H9 (cell line): ENCODE measurements at regions not wholly inside any gene's neighbourhood (a gene's known extent, or its start where the extent isn't known, plus 50 kb on each side); places are given as distances from the start of the nearest gene placed in this dataset.

Experiments used
- DNase-seq: peaks from one replicate; pipeline ENCODE4 v3.0.0-alpha.2; 2017
- H2AFZ ChIP-seq: one replicate; pipeline ENCODE4 v1.6.1; 2013; ENCODE audit warnings: mild to moderate bottlenecking, low read length, control low read depth, moderate library complexity
- H2AK5ac ChIP-seq: 2 replicates; pipeline ENCODE4 v1.6.1; 2013; ENCODE audit warnings: low read length, control low read depth, mixed read lengths; ENCODE audit not compliant: insufficient read length
- H2BK120ac ChIP-seq: one replicate; pipeline ENCODE4 v1.6.1; 2013; ENCODE audit warnings: low read depth, mild to moderate bottlenecking, low read length, control low read depth, inconsistent platforms; ENCODE audit not compliant: poor library complexity, severe bottlenecking
- H2BK12ac ChIP-seq: 2 replicates; pipeline ENCODE4 v1.6.1; 2013; ENCODE audit warnings: low read length, control low read depth, mixed read lengths, low read depth; ENCODE audit not compliant: insufficient read length
- H2BK15ac ChIP-seq: 2 replicates; pipeline ENCODE4 v1.6.1; 2013; ENCODE audit warnings: low read depth, low read length, control low read depth
- H2BK20ac ChIP-seq: one replicate; pipeline ENCODE4 v1.6.1; 2013; ENCODE audit warnings: low read depth, mild to moderate bottlenecking, low read length, control low read depth, inconsistent platforms; ENCODE audit not compliant: poor library complexity, severe bottlenecking
- H2BK5ac ChIP-seq: 2 replicates; pipeline ENCODE4 v1.6.1; 2013; ENCODE audit warnings: low read length, control low read depth, mixed read lengths; ENCODE audit not compliant: insufficient read length
- H3K14ac ChIP-seq: 2 replicates; pipeline ENCODE4 v1.6.1; 2013; ENCODE audit warnings: low read length, control low read depth; ENCODE audit not compliant: insufficient read depth
- H3K18ac ChIP-seq: 2 replicates; pipeline ENCODE4 v1.6.1; 2013; ENCODE audit warnings: low read depth, mild to moderate bottlenecking, mixed read lengths, low read length, control low read depth; ENCODE audit not compliant: insufficient read length
- H3K23ac ChIP-seq: 2 replicates; pipeline ENCODE4 v1.6.1; 2013; ENCODE audit warnings: low read length, control low read depth, mixed read lengths, low read depth; ENCODE audit not compliant: insufficient read length
- H3K23me2 ChIP-seq: 2 replicates; pipeline ENCODE4 v1.6.1; 2013; ENCODE audit warnings: low read depth, mild to moderate bottlenecking, mixed read lengths, low read length, control low read depth; ENCODE audit not compliant: insufficient read length, poor library complexity, severe bottlenecking
- H3K27ac ChIP-seq: 2 replicates; pipeline ENCODE4 v1.5.1; 2013; ENCODE audit warnings: low read length, control low read depth, mixed read lengths, low read depth; ENCODE audit not compliant: insufficient read length
- H3K27me3 ChIP-seq: 2 replicates; pipeline ENCODE4 v1.6.1; 2013; ENCODE audit warnings: low read length, control low read depth, inconsistent platforms; ENCODE audit not compliant: insufficient read depth
- H3K4ac ChIP-seq: 2 replicates; pipeline ENCODE4 v1.6.1; 2013; ENCODE audit warnings: low read depth, mild to moderate bottlenecking, control low read depth, inconsistent platforms, low read length, moderate library complexity
- H3K4me1 ChIP-seq: 2 replicates; pipeline ENCODE4 v1.6.1; 2013; ENCODE audit warnings: low read length, control low read depth, inconsistent platforms; ENCODE audit not compliant: insufficient read depth
- H3K4me2 ChIP-seq: 2 replicates; pipeline ENCODE4 v1.6.1; 2013; ENCODE audit warnings: low read length, control low read depth, mixed read lengths; ENCODE audit not compliant: insufficient read length, insufficient read depth
- H3K56ac ChIP-seq: 2 replicates; pipeline ENCODE4 v1.6.1; 2013; ENCODE audit warnings: low read depth, mild to moderate bottlenecking, mixed read lengths, low read length, control low read depth; ENCODE audit not compliant: insufficient read length
- H3K79me1 ChIP-seq: 2 replicates; pipeline ENCODE4 v1.6.1; 2013; ENCODE audit warnings: low read depth, mild to moderate bottlenecking, moderate library complexity, low read length, control low read depth, inconsistent platforms; ENCODE audit not compliant: insufficient read depth, poor library complexity, severe bottlenecking
- H3K79me2 ChIP-seq: 2 replicates; pipeline ENCODE4 v1.6.1; 2013; ENCODE audit warnings: low read length, control low read depth, inconsistent platforms; ENCODE audit not compliant: insufficient read depth
- H3K9ac ChIP-seq: 2 replicates; pipeline ENCODE4 v1.6.1; 2013; ENCODE audit warnings: low read length, control low read depth, mixed read lengths; ENCODE audit not compliant: insufficient read length; ENCODE audit errors: extremely low read depth
- H3K9me3 ChIP-seq: one replicate; pipeline ENCODE4 v1.6.1; 2013; ENCODE audit warnings: low read depth, low read length, inconsistent platforms; ENCODE audit not compliant: control insufficient read depth
- H3T11ph ChIP-seq: one replicate; pipeline ENCODE4 v1.6.1; 2013; ENCODE audit warnings: mild to moderate bottlenecking, low read length, control low read depth, inconsistent platforms
- H4K20me1 ChIP-seq: one replicate; pipeline ENCODE4 v1.6.1; 2013; ENCODE audit not compliant: control insufficient read depth, insufficient read length, insufficient read depth
- H4K5ac ChIP-seq: 2 replicates; pipeline ENCODE4 v1.6.1; 2013; ENCODE audit warnings: low read depth, mild to moderate bottlenecking, mixed read lengths, low read length, control low read depth; ENCODE audit not compliant: insufficient read length
- H4K8ac ChIP-seq: replicated peaks from 2 replicates; pipeline ENCODE4 v1.6.1; 2013; ENCODE audit warnings: low read length, control low read depth, mixed read lengths, low read depth; ENCODE audit not compliant: insufficient read length
- H4K91ac ChIP-seq: 2 replicates; pipeline ENCODE4 v1.6.1; 2013; ENCODE audit warnings: low read depth, mild to moderate bottlenecking, moderate library complexity, mixed read lengths, low read length, control low read depth; ENCODE audit not compliant: insufficient read length
- H3K27ac Mint-ChIP-seq, 3 experiments: 2 replicates in 2 of 3; 3 replicates in 1 of 3; pipeline ENCODE4 v1.8.0; 2020 to 2021; ENCODE audit warnings: mixed read lengths in 3 of 3, mild to moderate bottlenecking in 1 of 3, moderate library complexity in 1 of 3
- H3K27me3 Mint-ChIP-seq: 2 replicates; pipeline ENCODE4 v1.8.0; 2021; ENCODE audit warnings: low read depth, mild to moderate bottlenecking, moderate library complexity, mixed read lengths
- H3K36me3 Mint-ChIP-seq, 3 experiments: 2 replicates in 2 of 3; 3 replicates in 1 of 3; pipeline ENCODE4 v1.8.0; 2020 to 2021; ENCODE audit warnings: low read depth in 3 of 3, mixed read lengths in 3 of 3; ENCODE audit not compliant: insufficient read depth in 1 of 3
- H3K4me1 Mint-ChIP-seq, 2 experiments: 2 replicates each; pipeline ENCODE4 v1.8.0; 2020; ENCODE audit warnings: mixed read lengths in 2 of 2
- H3K4me3 Mint-ChIP-seq, 2 experiments: 2 replicates in 1 of 2; 3 replicates in 1 of 2; pipeline ENCODE4 v1.8.0; 2020 to 2021; ENCODE audit warnings: mild to moderate bottlenecking in 2 of 2, mixed read lengths in 2 of 2, moderate library complexity in 1 of 2
- H3K9me3 Mint-ChIP-seq, 2 experiments: 2 replicates in 1 of 2; 3 replicates in 1 of 2; pipeline ENCODE4 v1.8.0; 2020; ENCODE audit warnings: mild to moderate bottlenecking in 2 of 2, mixed read lengths in 2 of 2, moderate library complexity in 1 of 2
- CTCF ChIP-seq: fragments of 200-600 bp; sonication (generic); conservative IDR thresholded peaks from 3 replicates; pipeline ENCODE4 v1.8.0; 2021; ENCODE audit warnings: antibody characterized with exemption, mild to moderate bottlenecking
- whole genome bisulfite sequencing: extraction: QIAGEN DNeasy Blood & Tissue Kit; methylation state at CpG from one replicate; pipeline ENCODE4 v1.1.7; 2013; ENCODE audit warnings: missing lambda C conversion rate, low lambda C conversion rate, mixed read lengths; ENCODE audit not compliant: insufficient read length; ENCODE audit errors: extremely low coverage; 5-methylcytosine and 5-hydroxymethylcytosine counted together

DNA sequence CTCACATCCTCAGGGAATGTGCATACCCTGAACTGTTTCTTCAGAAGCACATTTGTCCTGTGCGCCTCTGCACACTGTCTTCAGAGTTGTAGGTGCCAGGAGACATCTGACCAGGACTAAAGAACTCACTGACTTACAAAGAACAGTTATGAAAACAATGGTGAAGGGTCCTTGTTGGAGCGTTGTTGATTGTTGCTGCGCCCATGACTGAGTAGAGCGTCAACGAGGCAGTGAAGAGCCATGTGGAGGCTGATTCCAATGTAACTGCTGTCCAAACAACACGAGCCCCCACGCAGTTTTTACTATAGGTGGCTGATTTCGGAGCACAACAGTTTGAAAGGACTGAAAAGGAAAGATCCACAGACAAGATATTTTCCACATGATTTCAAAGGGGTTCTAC is 380.3 kb downstream of the CDH26 start:
- H2BK120ac ChIP-seq: no peak overlapping the region
- no peak overlapping the region for H2AK5ac ChIP-seq
- H3K56ac ChIP-seq: no peak overlapping the region

More for the DNA sequence above, 380.3 kb downstream of the CDH26 start:
- Mint-ChIP-seq H3K27ac (no peak overlapping the region), H3K4me3 (no peak overlapping the region), H3K4me1 (no peaks in the 10 kb centered on the region), H3K27me3 (peaks cover 30% of the 10 kb centered on the region), H3K9me3 (peaks cover 5 to 29% of the 10 kb centered on the region in 2 experiments; a peak in 4 of 5 replicates), H3K36me3 (peaks cover 0 to 3% (median 2%) of the 10 kb centered on the region in 3 experiments; a peak in 4 of 7 replicates)
- no peaks in the 10 kb centered on the region for H3K4me1 ChIP-seq
- H2BK20ac ChIP-seq: no peak overlapping the region
- peaks cover 3% of the 10 kb centered on the region; the same call in 1 of the 2 replicates for H3K79me2 ChIP-seq
- no peaks in the 10 kb centered on the region for H3K23me2 ChIP-seq
- H3K14ac ChIP-seq: no peak overlapping the region
- H3K18ac ChIP-seq: no peak overlapping the region
- H2AFZ ChIP-seq: no peak overlapping the region
- H3T11ph ChIP-seq: no peak overlapping the region
- H3K4ac ChIP-seq: no peak overlapping the region
- H3K9ac ChIP-seq: no peak overlapping the region
- H2BK15ac ChIP-seq: no peak overlapping the region
- no CpG with 5 or more reads among the region's 8 CpGs for WGBS
- no peak overlapping the region for H4K5ac ChIP-seq
- no peak overlapping the region for H4K91ac ChIP-seq
- no peak overlapping the region for H2BK12ac ChIP-seq
- no peak overlapping the region for H3K27ac ChIP-seq
- no peak overlapping the region for H3K4me2 ChIP-seq
- H2BK5ac ChIP-seq: no peak overlapping the region
- H3K27me3 ChIP-seq: no peaks in the 10 kb centered on the region
- no peak overlapping the region for H4K8ac ChIP-seq
- no peak for DNase-seq
- no peaks in the 10 kb centered on the region for H4K20me1 ChIP-seq
- TF ChIP-seq CTCF: no peak
- H3K79me1 ChIP-seq: no peaks in the 10 kb centered on the region
- no peak overlapping the region for H3K23ac ChIP-seq
- H3K9me3 ChIP-seq: no peaks in the 10 kb centered on the region
